HG03565 (cell line): ENCODE measurements at regions not wholly inside any gene's neighbourhood (a gene's known extent, or its start where the extent isn't known, plus 50 kb on each side); places are given as distances from the start of the nearest gene placed in this dataset.
A peak's percentile ranks its signal among the peaks of the same experiment; 100 is the strongest.

Source experiments
- ATAC-seq: cut with Tn5 transposase; IDR thresholded peaks from one replicate; pipeline ENCODE4 v1.9.1; 2021; ENCODE audit warnings: mild to moderate bottlenecking, moderate library complexity; ENCODE audit not compliant: unreplicated experiment

- no peak for ATAC-seq
These were observed 146.1 kb downstream of the PDHA2 start for GRCh38 chr4:95985791-95986550.

DNA sequence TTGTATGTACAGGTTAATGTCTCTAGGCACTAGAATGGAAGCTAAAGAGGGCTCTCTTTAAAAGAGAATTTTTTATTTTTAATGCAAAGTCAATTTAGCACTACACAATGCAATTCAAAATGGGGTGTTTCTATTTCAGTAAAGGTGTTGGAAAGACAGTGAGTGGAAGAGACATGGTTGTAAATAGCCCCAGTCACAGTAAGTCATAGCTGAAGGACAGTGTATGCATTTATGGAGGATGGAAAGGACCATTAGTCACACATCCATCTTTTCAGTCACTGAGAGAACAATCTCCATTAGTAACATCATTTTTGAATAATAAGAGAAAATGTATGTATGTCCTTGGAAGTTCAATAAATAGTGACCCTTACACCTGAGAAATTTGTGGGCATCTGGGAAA, 148.0 kb downstream of the PDHA2 start:
- no peak for ATAC-seq

GRCh38 chr4:95998311-95998710, 158.4 kb downstream of the PDHA2 start:
- ATAC-seq: no peak

GRCh38 chr4:96003951-96004740, 164.3 kb downstream of the PDHA2 start:
- no peak for ATAC-seq

GRCh38 chr4:96009427-96010119, 169.7 kb downstream of the PDHA2 start:
- no peak for ATAC-seq

- no peak for ATAC-seq
These were observed 172.8 kb downstream of the PDHA2 start for GRCh38 chr4:96012687-96013086.

GRCh38 chr4:96016634-96017299, 176.9 kb downstream of the PDHA2 start:
- peak; percentile 79 for ATAC-seq

GRCh38 chr4:96025011-96025410, 185.1 kb downstream of the PDHA2 start:
- ATAC-seq: no peak

- ATAC-seq: no peak
These were observed 195.8 kb downstream of the PDHA2 start for GRCh38 chr4:96035727-96036126.

- no peak for ATAC-seq
These were observed 196.9 kb downstream of the PDHA2 start for GRCh38 chr4:96036781-96037180.

GRCh38 chr4:96037705-96038104, 197.8 kb downstream of the PDHA2 start:
- no peak for ATAC-seq

DNA sequence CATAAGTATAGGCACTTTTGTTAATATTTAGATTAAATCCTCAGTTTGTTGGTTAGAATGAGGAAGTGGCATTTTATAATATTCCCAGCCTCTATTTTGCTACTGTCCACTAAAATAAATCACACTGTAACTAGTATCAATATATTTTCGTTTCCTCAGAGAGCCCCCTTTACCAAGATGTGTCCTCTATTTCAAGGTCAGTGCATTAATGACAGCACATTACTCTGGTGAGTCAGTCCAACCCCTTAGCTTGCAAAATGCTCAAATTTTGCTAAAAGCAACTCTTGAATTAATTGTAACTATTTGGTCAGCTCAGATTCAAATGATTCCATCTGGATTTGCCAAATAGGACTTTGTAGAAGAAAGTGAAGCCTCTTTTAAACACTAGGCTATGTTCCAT, 199.3 kb downstream of the PDHA2 start:
- no peak for ATAC-seq

GRCh38 chr4:96039803-96040436, 200.0 kb downstream of the PDHA2 start:
- no peak for ATAC-seq

DNA sequence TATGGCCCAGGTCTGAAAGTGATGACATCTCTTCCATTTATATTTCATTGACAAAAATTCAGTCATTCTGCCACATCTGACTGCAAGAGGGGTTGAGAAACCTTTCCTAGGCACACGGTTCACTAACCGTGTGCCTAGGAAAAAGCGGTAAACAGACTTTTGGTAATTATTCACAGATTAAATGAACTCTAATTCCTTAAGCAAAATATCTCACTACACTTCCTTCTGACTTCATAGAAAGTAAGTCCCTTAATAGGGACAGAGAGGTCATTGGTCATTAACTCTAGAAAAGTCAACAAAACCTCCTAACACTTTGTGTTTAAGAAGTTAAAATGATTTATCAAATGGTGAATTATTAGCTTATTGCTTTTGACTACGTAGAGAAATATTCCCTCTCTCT, 205.1 kb downstream of the PDHA2 start:
- no peak for ATAC-seq

DNA sequence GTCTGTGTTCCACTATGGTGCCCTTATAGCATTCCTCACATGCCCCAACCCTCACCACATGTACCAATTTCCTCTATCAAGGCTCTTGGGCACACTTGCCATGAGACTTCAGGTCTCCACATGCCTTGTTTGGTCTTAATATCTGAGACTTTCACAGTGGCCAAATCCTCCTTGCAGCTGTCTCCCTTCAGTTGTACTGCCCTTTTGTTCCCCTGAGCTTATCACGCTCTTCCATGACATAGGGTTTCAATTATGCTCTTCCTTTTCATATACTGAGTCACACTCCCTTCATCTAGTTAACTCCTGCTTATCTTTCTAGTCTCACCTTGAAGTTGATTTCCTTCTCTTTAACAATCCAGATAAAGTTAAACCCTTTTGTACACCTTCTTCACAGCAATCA, 212.9 kb downstream of the PDHA2 start:
- no peak for ATAC-seq

DNA sequence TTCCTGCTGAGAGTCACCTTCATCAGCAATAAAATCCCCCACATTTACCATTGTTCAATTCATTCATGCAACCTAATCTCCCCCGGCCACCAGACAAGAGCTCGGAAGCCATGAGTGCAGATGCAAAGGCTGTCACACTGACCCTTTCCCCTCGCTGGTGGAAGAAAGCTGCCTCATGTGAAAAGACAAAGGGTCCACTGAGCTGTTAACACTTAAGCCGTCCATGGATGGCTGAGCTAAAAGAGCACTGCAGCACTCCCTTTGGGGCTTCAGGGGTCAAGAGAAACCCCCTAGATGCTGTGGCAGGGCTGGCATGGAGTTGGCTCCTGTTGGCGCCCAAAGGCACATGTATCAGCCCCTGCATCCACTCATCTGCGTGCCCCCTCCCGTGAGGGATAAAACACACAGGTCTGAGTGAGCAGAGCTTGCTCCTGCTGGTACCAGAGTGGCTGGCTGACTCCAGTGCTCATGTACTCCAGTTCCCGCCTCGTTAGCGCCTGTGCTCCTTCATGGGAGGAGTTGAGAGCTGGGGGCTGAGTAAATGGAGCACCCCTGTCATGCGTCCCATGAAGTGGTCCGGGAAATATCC, 216.5 kb downstream of the PDHA2 start:
- ATAC-seq: no peak

DNA sequence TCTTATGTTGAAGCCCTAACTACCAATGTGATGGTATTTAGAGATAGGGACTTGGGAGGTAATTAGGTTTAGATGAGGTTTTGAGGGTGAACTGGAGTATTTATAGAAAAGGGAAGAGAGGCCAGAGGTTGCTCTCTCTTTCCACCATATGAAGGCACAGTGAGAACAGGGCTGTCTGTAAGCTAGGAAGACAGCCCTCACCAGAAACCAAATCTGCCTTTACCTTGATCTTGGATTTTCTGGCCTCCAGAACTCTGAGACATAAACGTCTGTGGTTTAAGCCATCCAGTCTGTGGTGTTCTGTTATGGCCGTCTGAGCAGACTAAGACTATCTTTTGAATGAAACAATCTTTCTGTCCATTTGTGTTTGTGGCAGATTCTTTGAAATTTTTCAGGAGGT, 223.7 kb downstream of the PDHA2 start:
- ATAC-seq: no peak

DNA sequence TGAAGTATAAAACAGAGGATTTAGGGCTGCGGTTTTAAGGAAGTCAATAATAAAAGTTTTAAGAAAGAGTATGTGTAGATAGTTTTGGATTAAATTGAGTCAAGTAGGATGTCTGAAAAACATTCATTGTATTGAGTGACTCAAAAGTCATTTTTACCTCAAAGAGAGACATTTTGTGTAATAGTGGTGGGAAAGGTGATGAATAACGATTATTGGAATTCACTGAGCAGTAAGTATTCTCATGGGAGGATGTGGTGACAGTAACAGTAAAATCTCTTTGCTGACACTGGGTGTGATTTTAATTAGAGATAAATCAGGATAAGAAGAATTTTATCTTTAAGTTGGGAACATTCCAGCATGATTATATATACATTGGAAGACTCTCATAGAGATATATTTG, 233.6 kb downstream of the PDHA2 start:
- no peak for ATAC-seq

DNA sequence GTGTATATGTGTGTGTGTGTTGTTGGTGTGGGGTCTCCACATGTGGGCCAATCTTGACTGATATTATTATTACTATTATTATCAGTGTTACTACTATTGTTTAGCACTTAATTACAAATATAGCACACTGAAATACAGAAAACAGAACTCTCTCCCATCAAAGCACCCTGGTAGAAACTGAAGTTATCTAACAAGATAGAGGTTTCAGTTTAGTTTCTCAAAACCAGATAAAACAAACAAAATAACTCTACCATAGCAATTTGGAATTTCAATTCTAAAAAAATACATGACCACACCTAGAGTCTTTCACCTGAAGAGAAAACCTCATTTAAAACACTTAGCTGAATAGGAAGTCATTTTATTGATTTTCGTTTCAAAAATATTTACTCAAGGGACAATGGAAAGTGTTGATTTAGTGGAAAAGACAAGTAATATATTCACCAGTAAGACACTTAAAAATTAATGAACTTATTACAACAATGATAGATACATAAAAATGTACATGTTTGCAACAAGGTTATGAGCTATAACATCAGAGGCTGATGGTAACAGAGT, 252.3 kb downstream of the PDHA2 start:
- ATAC-seq: no peak

DNA sequence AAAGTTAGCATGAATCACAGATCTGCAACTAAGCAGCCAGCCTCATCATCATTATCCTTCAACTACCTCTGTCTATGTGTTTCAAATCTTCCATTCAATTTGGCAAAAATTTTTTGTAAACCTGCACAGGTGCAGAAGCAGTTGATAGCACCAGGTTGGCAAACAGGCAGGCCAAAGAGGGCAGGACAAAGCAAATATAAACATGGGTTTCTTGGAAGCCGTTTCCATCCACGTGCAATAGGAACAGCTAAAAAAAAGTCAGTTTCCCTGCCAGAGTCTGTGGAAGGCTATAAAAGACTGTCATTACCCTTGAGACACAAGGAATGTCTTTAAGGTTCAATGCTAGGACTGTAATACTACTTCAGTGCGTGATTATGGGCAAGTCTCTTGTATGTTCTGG, 253.2 kb downstream of the PDHA2 start:
- no peak for ATAC-seq
